NCI-H69 (cell line): ENCODE measurements at regions not wholly inside any gene's neighbourhood (a gene's known extent, or its start where the extent isn't known, plus 50 kb on each side); places are given as distances from the start of the nearest gene placed in this dataset.
"Not testable (repeated sequence)": the region's sequence is repeated elsewhere in the genome, so short reads cannot be mapped to it uniquely, and the experiment has no call there.

Experiments used
- DNase-seq: peaks from one replicate; lab custom pipeline; 2025; lab: John Stamatoyannopoulos, UW

- DNase-seq: no peak
Measured at GRCh38 chr4:43089730-43090129, 197.2 kb downstream of the GRXCR1 start.

GRCh38 chr4:43103048-43103447, 210.5 kb downstream of the GRXCR1 start:
- no peak for DNase-seq

GRCh38 chr4:43112139-43112538, 219.6 kb downstream of the GRXCR1 start:
- DNase-seq: no peak

GRCh38 chr4:43113196-43113595, 220.7 kb downstream of the GRXCR1 start:
- DNase-seq: no peak

GRCh38 chr4:43126595-43126994, 234.1 kb downstream of the GRXCR1 start:
- DNase-seq: no peak

GRCh38 chr4:43130228-43131021, 237.9 kb downstream of the GRXCR1 start:
- DNase-seq: no peak

- DNase-seq: peak; percentile 13
Measured at GRCh38 chr4:43132010-43132582, 239.6 kb downstream of the GRXCR1 start.

GRCh38 chr4:43133566-43133965, 241.1 kb downstream of the GRXCR1 start:
- no peak for DNase-seq

- DNase-seq: no peak
Measured at GRCh38 chr4:43136752-43137151, 244.2 kb downstream of the GRXCR1 start.

- no peak for DNase-seq
Measured at GRCh38 chr4:43146198-43146597, 253.7 kb downstream of the GRXCR1 start.

GRCh38 chr4:43148481-43148880, 256.0 kb downstream of the GRXCR1 start:
- no peak for DNase-seq

GRCh38 chr4:43163101-43163792, 270.7 kb downstream of the GRXCR1 start:
- DNase-seq: no peak

- DNase-seq: no peak
Measured at GRCh38 chr4:43189741-43190140, 297.2 kb downstream of the GRXCR1 start.

- not testable (repeated sequence) for DNase-seq
Measured at GRCh38 chr4:43212576-43212975, 320.1 kb downstream of the GRXCR1 start.

- DNase-seq: no peak
Measured at GRCh38 chr4:43223820-43224219, 331.3 kb downstream of the GRXCR1 start.

- no peak for DNase-seq
Measured at GRCh38 chr4:43224559-43224958, 332.0 kb downstream of the GRXCR1 start.

- no peak for DNase-seq
Measured at GRCh38 chr4:43233321-43233720, 340.8 kb downstream of the GRXCR1 start.

GRCh38 chr4:43234626-43235415, 342.3 kb downstream of the GRXCR1 start:
- no peak for DNase-seq

- no peak for DNase-seq
Measured at GRCh38 chr4:43238008-43238407, 345.5 kb downstream of the GRXCR1 start.

GRCh38 chr4:43238585-43238984, 346.1 kb downstream of the GRXCR1 start:
- no peak for DNase-seq

- no peak for DNase-seq
Measured at GRCh38 chr4:43241104-43241503, 348.6 kb downstream of the GRXCR1 start.

- no peak for DNase-seq
Measured at GRCh38 chr4:43242606-43243005, 350.1 kb downstream of the GRXCR1 start.
